Sigmoid colon (tissue), 3 donors: ENCODE measurements at regions not wholly inside any gene's neighbourhood (a gene's known extent, or its start where the extent isn't known, plus 50 kb on each side); places are given as distances from the start of the nearest gene placed in this dataset.

Source experiments
- CTCF ChIP-seq, 4 experiments: fragments of 450-650 bp in 3 of 4; fragments of 200-600 bp in 1 of 4; IDR thresholded peaks; one replicate each; pipeline ENCODE4 v1.5.1; 2016 to 2019; ENCODE audit warnings: antibody characterized with exemption in 4 of 4, mild to moderate bottlenecking in 3 of 4, moderate library complexity in 2 of 4
- POLR2A ChIP-seq, 2 donors: fragments of 450-650 bp; IDR thresholded peaks; one replicate each; pipeline ENCODE4 v1.6.1; 2016; ENCODE audit warnings: antibody characterized with exemption in 2 of 2, mild to moderate bottlenecking in 2 of 2, moderate library complexity in 2 of 2

GRCh38 chr10:88106366-88106765 lies 242.9 kb downstream of the PTEN start:
- no peak for TF ChIP-seq CTCF (IDR thresholded peaks at IDR 0.05)
- no peak for TF ChIP-seq POLR2A (IDR thresholded peaks at IDR 0.05)
